Activated T-cell treated with anti-CD3 and anti-CD28 coated beads for 48 hours (primary cell): ENCODE measurements at regions not wholly inside any gene's neighbourhood (a gene's known extent, or its start where the extent isn't known, plus 50 kb on each side); places are given as distances from the start of the nearest gene placed in this dataset.
"Not testable (repeated sequence)": the region's sequence is repeated elsewhere in the genome, so short reads cannot be mapped to it uniquely, and the experiment has no call there.

ENCODE experiments used
- DNase-seq: peaks from one replicate; pipeline ENCODE4 v3.0.0-alpha.2; 2020; ENCODE audit warnings: low read depth

DNA sequence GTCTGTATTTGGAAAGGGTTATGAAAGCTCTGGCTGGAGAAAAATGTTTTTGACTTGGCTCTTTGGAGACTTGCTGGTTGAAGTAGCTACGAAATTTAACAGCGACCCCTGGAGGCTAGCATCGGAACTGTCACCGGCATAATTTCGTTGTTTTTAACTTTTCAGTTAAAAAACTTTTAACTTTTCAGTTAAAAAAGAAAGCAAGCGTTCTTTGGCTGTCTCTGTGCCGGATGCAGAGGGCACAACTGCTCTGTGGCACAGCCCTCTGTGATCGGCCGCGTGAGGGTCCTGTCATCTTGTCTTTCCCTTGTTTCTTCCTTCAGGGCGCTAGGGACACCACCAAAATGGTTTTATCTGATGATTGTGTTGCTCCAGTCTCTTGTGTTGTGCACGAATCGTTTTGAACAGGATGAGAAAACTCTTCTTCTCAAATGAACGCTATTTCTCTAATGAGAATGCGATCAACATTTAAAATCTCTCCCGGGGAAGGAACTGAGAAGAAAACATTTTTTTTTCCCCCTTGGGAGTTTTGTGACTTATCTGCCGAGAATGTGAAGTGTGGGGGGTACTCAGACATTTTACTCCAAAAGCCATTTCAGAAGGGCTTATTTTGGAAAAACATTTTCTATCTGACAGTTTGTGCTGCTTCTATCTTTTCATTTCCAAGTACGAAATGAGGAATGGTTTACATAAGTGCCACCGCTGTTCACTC lies 57.1 kb downstream of the ADCYAP1 start:
- peak; percentile 20 for DNase-seq

DNA sequence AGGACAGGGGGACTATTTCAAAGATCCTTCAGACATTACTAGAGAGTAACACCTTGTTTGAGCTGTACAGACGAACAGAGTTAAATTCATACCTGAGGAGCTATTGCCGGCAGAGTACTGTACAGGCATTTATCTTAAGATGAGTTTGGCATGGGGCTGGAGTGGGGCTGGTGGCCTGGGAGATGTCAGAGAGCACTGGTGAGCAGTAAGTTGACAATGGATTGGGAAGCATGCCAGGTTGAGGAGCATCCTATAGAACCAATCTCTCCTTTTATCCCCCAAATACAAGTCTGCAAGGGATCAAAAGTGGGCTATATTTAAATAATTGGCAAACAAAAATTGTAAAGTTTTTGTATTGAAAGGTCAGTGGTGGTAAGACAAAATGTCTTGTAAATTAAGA lies 58.6 kb downstream of the ADCYAP1 start:
- DNase-seq = no peak

DNA sequence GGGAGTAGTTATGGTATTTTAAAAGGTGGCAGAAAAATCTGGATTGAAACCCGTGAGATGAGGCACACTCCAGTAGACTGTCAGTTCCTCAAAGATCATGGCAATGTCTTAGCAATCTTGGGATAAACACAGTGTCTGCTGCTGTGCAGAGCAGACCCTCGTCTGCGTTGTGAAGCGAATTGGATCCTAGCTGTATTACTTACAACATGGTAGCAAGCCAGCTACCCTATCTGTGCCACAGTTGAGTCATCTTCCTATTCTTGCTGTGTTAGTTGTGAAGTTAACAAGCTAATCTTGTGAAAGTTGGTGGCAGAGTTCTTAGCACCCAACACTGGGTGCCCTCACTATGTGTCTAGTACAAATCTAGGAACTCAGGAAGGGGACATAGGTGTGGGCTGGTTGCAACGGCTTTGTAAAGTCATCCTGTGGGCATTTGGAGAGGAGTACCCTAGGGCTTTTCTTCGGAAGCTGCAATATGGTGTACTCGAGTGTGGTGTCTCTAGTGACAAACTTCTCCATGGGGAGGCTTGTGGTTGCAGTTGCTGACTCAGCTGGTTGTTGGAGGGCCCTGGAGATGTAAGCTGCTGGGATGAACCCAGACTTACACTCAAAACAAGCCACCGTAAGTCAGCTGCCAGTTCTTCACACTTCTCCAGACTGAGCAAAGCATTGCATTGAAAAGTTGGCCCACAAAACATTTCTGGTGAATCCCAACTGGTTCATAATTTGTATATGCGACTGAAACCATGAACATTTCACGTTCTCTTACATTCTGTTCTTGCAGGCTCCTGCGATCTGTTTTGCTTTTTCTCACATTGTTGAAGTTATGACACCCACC lies 61.5 kb downstream of the ADCYAP1 start:
- no peak for DNase-seq

DNA sequence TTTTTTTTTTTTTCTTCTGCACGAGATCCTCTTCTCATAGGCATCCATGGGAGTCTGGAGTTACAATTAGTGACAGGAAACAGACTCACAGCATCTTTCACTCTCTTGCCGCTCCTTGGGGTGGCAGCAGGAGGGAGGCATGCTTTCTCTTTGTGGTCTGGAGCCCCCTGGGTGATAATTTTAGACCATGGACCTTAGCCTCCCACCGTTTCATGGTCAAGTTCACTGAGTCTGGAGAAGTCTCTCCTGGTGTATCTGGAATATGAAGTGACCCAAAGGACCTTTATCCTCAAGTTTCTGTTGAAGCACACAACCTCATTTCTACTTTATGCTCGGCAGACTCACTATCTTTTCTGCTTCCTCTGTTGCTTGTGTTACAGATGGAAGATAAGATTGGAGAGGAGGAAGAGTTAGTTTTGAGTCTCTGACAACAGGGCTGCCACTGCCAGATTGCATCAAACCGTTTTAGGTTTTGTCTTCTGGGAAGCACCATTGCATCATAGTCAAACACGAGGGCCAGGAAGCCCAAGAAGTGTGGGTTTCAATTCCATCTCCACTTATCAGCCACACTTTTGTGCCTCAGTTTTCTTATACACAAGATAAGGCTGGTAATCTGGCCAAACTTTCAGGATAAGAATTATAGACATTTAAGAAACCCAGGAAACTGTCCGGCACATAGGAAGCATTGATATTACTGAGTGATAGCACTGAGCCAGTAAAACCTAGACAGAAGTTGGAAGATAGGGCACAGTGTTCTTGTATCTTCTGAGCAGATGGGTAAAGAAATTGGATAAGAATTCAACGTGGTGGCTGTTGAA lies 62.3 kb downstream of the ADCYAP1 start:
- no peak for DNase-seq

DNA sequence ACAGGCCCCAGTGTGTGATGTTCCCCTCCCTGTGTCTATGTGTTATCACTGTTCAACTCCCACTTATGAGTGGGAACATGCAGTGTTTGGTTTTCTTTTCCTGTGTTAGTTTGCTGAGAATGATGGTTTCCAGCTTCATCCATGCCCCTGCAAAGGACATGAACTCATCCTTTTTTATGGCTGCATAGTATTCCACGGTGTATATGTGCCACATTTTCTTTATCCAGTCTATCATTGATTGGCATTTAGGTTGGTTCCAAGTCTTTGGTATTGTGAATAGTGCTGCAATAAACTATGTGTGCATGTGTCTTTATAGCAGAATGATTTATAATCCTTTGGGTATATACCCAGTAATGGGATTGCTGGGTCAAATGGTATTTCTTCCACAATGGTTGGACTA lies 64.2 kb downstream of the ADCYAP1 start:
- DNase-seq = not testable (repeated sequence)

DNA sequence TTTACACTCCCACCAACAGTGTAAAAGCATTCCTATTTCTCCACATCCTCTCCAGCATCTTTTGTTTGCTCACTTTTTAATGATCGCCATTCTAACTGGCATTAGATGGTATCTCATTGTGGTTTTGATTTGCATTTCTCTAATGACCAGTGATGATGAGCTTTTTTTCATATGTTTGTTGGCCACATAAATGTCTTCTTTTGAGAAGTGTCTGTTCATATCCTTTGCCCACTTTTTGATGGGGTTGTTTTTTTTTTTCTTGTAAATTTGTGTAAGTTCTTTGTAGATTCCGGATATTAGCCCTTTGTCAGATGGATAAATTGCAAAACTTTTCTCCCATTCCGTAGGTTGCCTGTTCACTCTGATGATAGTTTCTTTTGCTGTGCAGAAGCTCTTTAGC lies 64.6 kb downstream of the ADCYAP1 start:
- DNase-seq = not testable (repeated sequence)

DNA sequence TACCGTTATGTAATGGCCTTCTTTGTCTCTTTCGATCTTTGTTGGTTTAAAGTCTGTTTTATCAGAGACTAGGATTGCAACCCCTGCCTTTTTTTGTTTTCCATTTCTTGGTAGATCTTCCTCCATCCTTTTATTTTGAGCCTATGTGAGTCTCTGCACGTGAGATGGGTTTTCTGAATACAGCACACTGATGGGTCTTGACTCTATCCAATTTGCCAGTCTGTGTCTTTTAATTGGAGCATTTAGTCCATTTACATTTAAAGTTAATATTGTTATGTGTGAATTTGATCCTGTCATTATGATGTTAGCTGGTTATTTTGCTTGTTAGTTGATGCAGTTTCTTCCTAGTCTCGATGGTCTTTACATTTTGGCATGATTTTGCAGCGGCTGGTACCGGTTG lies 69.9 kb downstream of the ADCYAP1 start:
- not testable (repeated sequence) for DNase-seq

DNA sequence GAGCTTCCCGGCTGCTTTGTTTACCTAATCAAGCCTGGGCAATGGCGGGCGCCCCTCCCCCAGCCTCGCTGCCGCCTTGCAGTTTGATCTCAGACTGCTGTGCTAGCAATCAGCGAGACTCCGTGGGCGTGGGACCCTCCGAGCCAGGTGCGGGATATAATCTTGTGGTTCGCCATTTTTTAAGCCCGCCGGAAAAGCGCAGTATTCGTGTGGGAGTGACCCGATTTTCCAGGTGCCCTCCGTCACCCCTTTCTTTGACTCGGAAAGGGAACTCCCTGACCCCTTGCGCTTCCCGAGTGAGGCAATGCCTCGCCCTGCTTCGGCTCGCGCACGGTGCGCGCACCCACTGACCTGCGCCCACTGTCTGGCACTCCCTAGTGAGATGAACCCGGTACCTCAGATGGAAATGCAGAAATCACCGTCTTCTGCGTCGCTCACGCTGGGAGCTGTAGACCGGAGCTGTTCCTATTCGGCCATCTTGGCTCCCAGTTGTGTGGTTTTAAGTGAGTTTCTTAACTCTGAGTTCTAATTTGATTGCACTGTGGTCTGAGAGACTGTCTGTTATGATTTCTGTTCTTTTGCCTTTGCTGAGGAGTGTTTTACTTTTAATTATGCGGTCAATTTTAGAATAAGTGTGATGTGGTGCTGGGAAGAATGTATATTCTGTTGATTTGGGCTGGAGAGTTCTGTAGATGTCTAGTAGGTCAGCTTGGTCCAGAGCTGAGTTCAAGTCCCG lies 71.9 kb downstream of the ADCYAP1 start:
- DNase-seq = not testable (repeated sequence)

DNA sequence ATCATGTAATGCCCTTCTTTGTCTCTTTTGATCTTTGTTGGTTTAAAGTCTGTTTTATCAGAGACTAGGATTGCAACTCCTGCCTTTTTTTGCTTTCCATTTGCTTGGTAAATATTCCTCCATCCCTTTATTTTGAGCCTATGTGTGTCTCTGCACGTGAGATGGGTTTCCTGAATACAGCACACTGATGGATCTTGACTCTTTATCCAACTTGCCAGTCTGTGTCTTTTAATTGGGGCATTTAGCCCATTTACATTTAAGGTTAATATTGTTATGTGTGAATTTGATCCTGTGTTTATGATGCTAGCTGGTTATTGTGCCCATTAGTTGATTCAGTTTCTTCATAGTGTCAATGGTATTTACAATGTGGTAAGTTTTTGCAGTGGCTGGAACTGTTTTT lies 72.7 kb downstream of the ADCYAP1 start:
- not testable (repeated sequence) for DNase-seq

DNA sequence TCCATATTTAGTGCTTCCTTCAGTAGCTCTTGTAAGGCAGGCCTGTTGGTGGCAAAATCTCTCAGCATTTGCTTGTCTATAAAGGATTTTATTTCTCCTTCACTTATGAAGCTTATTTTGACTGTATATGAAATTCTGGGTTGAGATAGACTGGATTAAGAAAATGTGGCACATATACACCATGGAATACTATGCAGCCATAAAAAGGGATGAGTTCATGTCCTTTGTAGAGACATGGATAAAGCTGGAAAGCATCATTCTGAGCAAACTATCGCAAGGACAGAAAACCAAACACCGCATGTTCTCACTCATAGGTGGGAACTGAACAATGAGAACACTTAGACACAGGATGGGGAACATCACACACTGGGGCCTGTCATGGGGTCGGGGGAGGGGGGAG lies 73.1 kb downstream of the ADCYAP1 start:
- not testable (repeated sequence) for DNase-seq

DNA sequence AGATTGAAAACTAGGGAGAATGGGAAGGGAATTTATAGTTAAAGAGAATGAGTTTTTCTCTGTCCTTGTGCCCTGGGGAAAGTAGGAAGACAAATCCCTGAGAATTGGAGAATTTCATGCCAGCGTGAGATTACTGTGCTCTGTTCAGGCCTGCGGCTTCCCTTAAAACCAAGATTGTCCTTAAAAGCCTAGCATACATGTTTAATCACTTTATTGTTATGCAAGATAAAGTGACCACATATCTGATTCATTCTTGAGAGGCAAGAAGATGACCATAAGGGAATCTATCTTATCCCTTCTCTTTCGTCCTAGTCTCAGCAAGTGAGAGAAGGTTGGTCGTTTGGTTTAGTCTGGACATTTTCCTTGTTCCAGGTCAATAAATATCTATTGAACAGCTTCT lies 75.9 kb downstream of the ADCYAP1 start:
- no peak for DNase-seq

DNA sequence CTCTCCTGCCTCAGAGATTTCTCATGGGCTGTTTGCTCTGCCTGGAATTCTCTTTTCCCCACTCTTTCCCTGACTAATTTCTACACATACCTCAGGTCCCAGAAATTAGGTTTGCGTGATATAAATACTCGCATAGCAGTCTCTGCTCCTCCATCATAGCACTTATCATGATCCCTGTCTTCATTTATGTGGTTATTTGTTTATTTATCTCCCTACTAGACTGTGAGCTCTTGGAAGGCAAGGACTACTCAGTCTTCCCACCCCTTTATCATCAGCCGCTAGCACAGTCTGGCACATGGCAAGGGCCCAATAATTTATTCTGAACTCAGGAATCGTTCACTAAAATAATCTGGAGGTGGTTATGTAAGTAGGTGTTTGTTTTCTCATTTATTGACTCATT lies 79.3 kb downstream of the ADCYAP1 start:
- no peak for DNase-seq

DNA sequence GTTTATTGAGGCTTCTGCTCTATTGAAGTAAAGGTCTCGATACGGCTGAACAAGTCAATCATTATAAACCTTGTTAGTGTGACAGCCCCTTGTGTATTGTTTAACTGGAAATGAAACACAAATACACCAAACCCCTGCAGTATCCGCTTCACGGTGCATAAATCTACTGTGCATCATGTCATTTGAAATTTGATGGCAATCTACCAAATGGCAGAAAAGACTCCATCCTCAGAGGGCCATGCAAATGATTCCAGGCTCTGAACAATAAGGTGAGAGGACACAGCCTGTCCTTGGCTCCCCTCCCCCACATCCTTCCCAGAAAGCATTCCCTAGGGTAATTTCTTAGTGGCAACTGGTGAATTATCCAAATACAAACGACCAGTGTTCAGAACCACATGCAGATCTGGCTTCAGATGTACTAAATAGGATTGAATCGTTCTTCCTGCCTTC lies 80.6 kb downstream of the ADCYAP1 start:
- DNase-seq = no peak

DNA sequence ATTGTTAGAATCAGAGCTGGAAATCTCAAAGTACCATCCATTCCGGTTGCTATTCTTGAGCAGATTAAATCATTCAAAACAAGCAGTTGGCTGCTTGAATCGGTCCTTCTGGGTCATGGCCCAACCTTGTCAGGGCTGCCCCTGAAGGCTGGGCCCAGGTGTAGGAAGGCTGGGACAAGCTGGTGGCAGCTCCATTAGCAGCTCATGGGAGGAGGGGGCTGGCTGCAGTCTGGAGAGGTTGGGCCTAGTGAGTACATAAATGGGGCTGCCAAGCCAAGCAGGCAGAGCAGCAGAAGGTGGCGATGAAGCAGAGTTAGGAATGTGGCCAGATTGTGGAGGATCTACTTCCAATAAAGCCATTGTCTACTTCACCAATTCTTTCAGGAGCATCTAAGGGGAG lies 81.4 kb downstream of the ADCYAP1 start:
- DNase-seq = no peak

DNA sequence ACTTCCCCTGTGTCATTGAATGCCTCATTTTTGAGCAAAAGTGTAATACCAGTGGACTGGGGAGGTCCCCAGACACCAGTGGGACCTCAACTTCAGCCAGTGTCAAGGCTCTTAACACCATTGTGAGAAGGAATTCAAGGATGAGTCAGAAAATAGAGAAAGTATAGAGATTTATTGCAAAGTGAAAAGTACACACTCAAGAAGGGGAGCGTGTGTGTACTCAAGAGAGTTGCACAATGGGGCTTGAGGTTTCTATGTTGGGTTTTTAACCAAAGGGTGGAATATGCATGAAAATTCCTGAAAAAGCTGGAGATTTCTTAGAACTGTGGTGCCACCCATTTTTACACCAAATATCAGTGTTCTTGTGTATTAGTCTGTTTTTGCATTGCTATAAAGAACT lies 81.9 kb downstream of the ADCYAP1 start:
- DNase-seq = no peak

DNA sequence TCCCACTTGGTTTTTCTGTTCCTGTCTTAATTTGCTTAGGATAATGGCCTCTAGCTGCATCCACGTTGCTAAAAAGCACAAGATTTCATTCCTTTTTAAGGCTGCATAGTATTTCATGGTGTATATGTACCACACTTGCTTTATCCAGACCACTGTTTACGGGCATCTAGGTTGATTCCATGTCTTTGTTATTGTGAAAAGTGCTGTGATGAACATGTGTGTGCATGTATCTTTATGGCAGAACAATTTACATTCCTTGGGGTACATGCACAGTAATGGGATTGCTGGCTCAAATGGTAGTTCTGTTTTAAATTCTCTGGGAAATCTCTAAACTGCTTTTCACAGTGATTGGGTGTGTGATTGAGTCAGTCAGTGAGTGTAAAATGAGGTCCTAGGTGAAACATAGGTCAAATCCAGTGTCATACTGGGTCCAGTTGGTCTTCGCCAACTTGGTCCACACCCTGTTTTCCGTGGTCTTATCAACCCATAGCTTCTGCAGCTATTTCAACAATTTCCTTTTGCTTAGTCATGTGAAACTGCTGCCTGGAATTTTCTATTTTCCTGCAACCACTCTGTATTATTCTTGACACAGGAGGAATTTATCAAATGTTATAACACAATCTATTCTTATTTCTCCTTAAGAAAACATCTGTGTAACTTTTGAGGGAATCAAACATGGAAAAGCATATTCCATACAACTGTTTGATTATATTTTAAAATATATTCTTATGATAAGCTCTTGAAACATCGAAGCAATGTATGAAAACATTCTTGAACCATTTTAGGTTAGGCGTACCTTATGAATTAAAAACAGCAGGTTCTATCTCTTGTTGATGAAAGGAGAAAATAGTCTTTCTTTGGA lies 82.9 kb downstream of the ADCYAP1 start:
- DNase-seq = no peak

DNA sequence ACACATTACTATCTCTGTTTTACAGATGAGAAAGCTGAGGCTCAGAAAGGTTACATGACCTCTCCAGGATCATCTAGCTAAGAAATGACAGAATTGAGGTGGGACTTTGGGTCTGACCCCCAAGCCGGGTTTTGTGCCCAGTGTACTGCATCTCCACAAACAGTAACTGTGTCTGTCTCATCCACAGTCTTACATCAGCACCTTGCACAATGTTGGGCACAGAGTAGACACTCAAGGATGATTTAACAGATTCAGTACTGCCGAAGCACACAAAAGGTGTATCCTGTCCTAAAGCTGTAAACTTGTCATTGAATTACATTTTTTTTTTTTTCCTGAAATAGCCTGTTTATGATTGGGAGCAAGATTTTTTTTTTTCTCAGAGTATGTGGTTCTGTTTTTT lies 84.8 kb downstream of the ADCYAP1 start:
- no peak for DNase-seq

DNA sequence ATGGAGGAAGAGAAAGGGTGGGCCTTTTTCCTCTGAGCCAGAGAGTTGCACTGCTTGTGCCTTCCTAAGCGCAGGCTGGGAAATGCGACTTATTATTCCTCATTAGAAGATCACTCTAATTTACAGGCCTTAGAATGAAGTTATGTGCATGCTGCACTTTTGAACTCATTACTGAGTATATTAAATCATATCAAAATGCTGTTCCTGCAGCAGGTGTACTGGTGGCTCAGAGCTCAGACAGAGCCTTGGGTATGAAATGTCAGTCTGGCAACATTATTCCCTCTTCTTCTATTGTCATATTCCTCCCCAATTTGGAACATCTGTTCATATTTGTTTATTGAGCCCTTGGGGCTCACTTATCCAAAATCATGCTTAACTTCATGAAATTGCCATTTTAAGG lies 85.5 kb downstream of the ADCYAP1 start:
- no peak for DNase-seq

DNA sequence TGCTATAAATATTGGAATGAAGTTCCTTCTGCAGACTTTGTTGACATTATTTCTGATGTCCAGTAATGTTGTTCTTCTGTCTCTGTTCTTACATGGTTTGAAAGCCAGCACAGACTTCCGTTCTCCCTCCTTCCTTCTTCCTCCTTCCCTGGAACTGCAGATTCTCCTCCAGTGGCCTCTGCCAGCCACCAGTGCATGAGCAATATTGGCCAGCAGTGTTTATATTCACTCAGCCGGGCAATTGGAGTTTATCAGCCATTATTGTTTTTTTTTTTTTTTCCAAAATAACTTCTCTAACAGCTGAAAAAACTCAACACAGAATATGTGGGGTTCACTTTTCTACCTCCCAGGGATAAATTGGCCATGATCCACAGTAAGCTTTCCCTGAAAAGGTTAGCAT lies 86.8 kb downstream of the ADCYAP1 start:
- DNase-seq = no peak

DNA sequence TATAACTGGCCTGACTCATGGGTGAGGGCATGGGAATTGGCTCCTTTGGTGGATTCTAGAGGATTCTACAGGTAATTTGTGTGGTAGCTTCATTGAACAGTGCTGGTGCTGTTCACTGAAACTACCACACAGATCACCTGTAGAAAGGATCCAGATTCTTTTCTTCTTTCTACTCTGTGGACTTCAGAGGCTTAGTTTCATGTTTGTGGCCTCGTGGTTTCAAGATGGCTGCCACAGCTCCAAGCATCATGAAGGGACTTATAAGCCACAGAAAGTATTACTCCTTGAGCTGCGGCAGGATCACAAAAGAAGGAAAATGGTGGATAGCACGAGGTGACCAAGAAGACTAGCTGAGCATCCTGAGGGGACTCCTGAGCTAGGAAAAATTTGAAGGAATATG lies 88.9 kb downstream of the ADCYAP1 start:
- DNase-seq = no peak

DNA sequence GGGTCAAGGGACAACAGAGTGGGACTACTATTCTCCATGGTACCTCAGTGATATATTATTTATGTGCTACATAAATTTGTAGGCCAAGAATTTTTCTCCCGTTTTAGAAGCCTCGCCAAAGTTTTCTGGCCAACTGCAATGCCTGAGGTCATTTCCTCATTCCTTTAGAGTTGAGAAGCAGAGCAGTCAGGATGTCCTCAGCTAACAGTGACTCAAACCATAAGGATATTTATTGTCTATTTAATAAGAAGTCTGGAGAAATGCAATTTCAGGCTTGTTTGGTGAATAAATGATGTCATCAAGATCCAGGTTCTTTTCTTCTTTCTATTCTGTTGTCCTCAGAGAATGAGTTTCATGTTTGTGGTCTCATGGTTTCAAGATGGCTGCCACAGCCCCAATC lies 91.0 kb downstream of the ADCYAP1 start:
- no peak for DNase-seq
